ENCODE measurements at regions not wholly inside any gene's neighbourhood (a gene's known extent, or its start where the extent isn't known, plus 50 kb on each side); places are given as distances from the start of the nearest gene placed in this dataset.

- no peak overlapping the region for H3K9ac ChIP-seq (ENCODE audit: low read depth in 1 of 2, low read length in 2 of 2)
- H3K27me3 ChIP-seq (ENCODE audit: control insufficient read depth in 4 of 4, insufficient read depth in 4 of 4, low read length in 3 of 4), result no peaks in the 10 kb centered on the region
- no peaks in the 10 kb centered on the region for H3K9me3 ChIP-seq (ENCODE audit: control insufficient read depth in 4 of 4, low read length in 3 of 4)
- DNase-seq (ENCODE audit: low spot score), result no peak
- H3K27ac ChIP-seq (ENCODE audit: low read depth in 1 of 2, low read length in 2 of 2), result no peak overlapping the region
- no peak overlapping the region for H3K4me3 ChIP-seq (ENCODE audit: low read depth in 1 of 3, low read length in 3 of 3)
- TF ChIP-seq JUND (IDR thresholded peaks at IDR 0.05), result no peak
- no peak for TF ChIP-seq RXRA (IDR thresholded peaks at IDR 0.05)
- no peak for TF ChIP-seq MAX (IDR thresholded peaks at IDR 0.05)
- TF ChIP-seq FOXA1 (IDR thresholded peaks at IDR 0.05), result no peak
- no peak for TF ChIP-seq FOXA2 (IDR thresholded peaks at IDR 0.05)
- TF ChIP-seq GABPA (IDR thresholded peaks at IDR 0.05 in 1 of 2, conservative IDR thresholded peaks at IDR 0.05 in 1 of 2), result no peak
- TF ChIP-seq YY1 (IDR thresholded peaks at IDR 0.05), result no peak
- no peak for TF ChIP-seq SP1 (IDR thresholded peaks at IDR 0.05)
- H3K4me1 ChIP-seq (ENCODE audit: control insufficient read depth in 4 of 4, insufficient read depth in 4 of 4, low read length in 3 of 4), result peaks cover 0 to 27% (median 20%) of the 10 kb centered on the region in 4 donors
- WGBS, result 65% methylated on average over 2 of the region's 2 CpGs
- H3K36me3 ChIP-seq (ENCODE audit: control insufficient read depth in 4 of 4, insufficient read depth in 3 of 4, low read depth in 1 of 4, low read length in 3 of 4), result no peaks in the 10 kb centered on the region
Measured at GRCh38 chr12:19064713-19065112, 64.8 kb upstream of the PLEKHA5 start.

- H3K4me1 ChIP-seq (ENCODE audit: control insufficient read depth in 4 of 4, insufficient read depth in 4 of 4, low read length in 3 of 4), result peaks cover 0 to 27% (median 20%) of the 10 kb centered on the region in 4 donors
- H3K9me3 ChIP-seq (ENCODE audit: control insufficient read depth in 4 of 4, low read length in 3 of 4), result no peaks in the 10 kb centered on the region
- H3K27ac ChIP-seq (ENCODE audit: low read depth in 1 of 2, low read length in 2 of 2), result no peak overlapping the region
- DNase-seq (ENCODE audit: low spot score), result no peak
- TF ChIP-seq RXRA (IDR thresholded peaks at IDR 0.05) (no peak), HNF4A (conservative IDR thresholded peaks at IDR 0.05) (peak in 1 of 2 donors; percentile 52)
- H3K27me3 ChIP-seq (ENCODE audit: control insufficient read depth in 4 of 4, insufficient read depth in 4 of 4, low read length in 3 of 4), result no peaks in the 10 kb centered on the region
- 25% methylated on average over 2 of the region's 2 CpGs for WGBS
- H3K4me3 ChIP-seq (ENCODE audit: low read depth in 1 of 3, low read length in 3 of 3), result no peak overlapping the region
- no peak overlapping the region for H3K9ac ChIP-seq (ENCODE audit: low read depth in 1 of 2, low read length in 2 of 2)
- H3K36me3 ChIP-seq (ENCODE audit: control insufficient read depth in 4 of 4, insufficient read depth in 3 of 4, low read depth in 1 of 4, low read length in 3 of 4), result no peaks in the 10 kb centered on the region
Measured at GRCh38 chr12:19065223-19065622, 64.3 kb upstream of the PLEKHA5 start.

GRCh38 chr12:19065871-19066270 lies 63.7 kb upstream of the PLEKHA5 start:
- peak overlapping the region in 1 of 2 donors; percentile 2 for H3K9ac ChIP-seq (ENCODE audit: low read depth in 1 of 2, low read length in 2 of 2)
- 48% methylated on average over 1 of the region's 1 CpG for WGBS

More at GRCh38 chr12:19065871-19066270, 63.7 kb upstream of the PLEKHA5 start:
- H3K4me3 ChIP-seq (ENCODE audit: low read depth in 1 of 3, low read length in 3 of 3), result no peak overlapping the region
- H3K4me1 ChIP-seq (ENCODE audit: control insufficient read depth in 4 of 4, insufficient read depth in 4 of 4, low read length in 3 of 4), result peaks cover 0 to 27% (median 20%) of the 10 kb centered on the region in 4 donors
- H3K9me3 ChIP-seq (ENCODE audit: control insufficient read depth in 4 of 4, low read length in 3 of 4), result no peaks in the 10 kb centered on the region
- no peak for TF ChIP-seq ZBTB33 (IDR thresholded peaks at IDR 0.05)
- TF ChIP-seq GABPA (IDR thresholded peaks at IDR 0.05 in 1 of 2, conservative IDR thresholded peaks at IDR 0.05 in 1 of 2), result no peak
- TF ChIP-seq EGR1 (IDR thresholded peaks at IDR 0.05; ENCODE audit: low read depth in 2 of 2), result no peak
- TF ChIP-seq RXRA (IDR thresholded peaks at IDR 0.05), result no peak
- no peak for TF ChIP-seq ATF3 (IDR thresholded peaks at IDR 0.05)
- no peak for TF ChIP-seq YY1 (IDR thresholded peaks at IDR 0.05)
- TF ChIP-seq JUND (IDR thresholded peaks at IDR 0.05), result no peak
- no peak for TF ChIP-seq SP1 (IDR thresholded peaks at IDR 0.05)
- peak overlapping the region in 1 of 2 donors; percentile 69 for H3K27ac ChIP-seq (ENCODE audit: low read depth in 1 of 2, low read length in 2 of 2)
- no peak for DNase-seq (ENCODE audit: low spot score)
- H3K27me3 ChIP-seq (ENCODE audit: control insufficient read depth in 4 of 4, insufficient read depth in 4 of 4, low read length in 3 of 4), result no peaks in the 10 kb centered on the region
- no peaks in the 10 kb centered on the region for H3K36me3 ChIP-seq (ENCODE audit: control insufficient read depth in 4 of 4, insufficient read depth in 3 of 4, low read depth in 1 of 4, low read length in 3 of 4)

All from liver (tissue), 7 donors.